ENCODE measurements at regions not wholly inside any gene's neighbourhood (a gene's known extent, or its start where the extent isn't known, plus 50 kb on each side); places are given as distances from the start of the nearest gene placed in this dataset.

DNA sequence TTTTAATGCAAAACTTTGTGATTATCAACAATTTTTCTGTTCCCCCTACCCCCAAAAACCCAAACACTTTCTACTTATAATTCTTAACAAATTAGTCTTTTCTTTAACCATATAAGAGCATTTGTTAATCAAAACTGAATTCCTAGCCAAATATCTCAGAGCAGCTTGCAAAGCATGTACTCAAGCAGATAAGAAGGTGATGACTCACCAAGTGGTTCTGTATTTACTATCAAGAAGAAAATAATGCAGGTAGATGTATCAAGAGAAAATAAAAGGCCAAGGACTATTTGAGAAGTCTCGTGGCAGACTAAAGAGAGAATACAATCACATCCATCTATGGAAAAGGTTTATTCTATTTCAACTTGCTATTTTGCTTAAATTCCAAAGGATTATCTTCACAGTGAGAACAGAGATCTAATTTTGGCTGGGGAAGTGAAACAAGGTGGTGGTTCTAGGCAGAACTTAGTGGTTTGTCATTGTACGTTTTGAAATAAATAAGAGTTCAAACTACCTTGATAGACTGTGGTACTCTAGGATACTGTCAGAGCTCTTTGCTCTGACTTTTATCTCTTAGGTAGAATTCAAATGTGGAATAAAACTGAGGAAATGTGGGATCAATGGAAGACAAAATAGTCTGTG is 94.7 kb upstream of the NRIP1 start:
- TF ChIP-seq, protein P1, sequence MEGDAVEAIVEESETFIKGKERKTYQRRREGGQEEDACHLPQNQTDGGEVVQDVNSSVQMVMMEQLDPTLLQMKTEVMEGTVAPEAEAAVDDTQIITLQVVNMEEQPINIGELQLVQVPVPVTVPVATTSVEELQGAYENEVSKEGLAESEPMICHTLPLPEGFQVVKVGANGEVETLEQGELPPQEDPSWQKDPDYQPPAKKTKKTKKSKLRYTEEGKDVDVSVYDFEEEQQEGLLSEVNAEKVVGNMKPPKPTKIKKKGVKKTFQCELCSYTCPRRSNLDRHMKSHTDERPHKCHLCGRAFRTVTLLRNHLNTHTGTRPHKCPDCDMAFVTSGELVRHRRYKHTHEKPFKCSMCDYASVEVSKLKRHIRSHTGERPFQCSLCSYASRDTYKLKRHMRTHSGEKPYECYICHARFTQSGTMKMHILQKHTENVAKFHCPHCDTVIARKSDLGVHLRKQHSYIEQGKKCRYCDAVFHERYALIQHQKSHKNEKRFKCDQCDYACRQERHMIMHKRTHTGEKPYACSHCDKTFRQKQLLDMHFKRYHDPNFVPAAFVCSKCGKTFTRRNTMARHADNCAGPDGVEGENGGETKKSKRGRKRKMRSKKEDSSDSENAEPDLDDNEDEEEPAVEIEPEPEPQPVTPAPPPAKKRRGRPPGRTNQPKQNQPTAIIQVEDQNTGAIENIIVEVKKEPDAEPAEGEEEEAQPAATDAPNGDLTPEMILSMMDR (conservative IDR thresholded peaks at IDR 0.05; ENCODE audit: low read length): no peak
- TF ChIP-seq EZH2phosphoT487 (IDR thresholded peaks at IDR 0.05; ENCODE audit: borderline replicate concordance, low read depth, low read length): no peak

All from OCI-LY7 (cell line).